Kidney (tissue), 13 donors: ENCODE measurements at regions not wholly inside any gene's neighbourhood (a gene's known extent, or its start where the extent isn't known, plus 50 kb on each side); places are given as distances from the start of the nearest gene placed in this dataset.

Source experiments
- DNase-seq, 5 donors: peaks; one replicate each; pipeline ENCODE4 v3.0.0-alpha.2; 2013 to 2020
- FAIRE-seq: peaks from 2 replicates; lab custom pipeline; 2012; peaks lifted over from hg19 to GRCh38; lab: Jason Lieb, UNC
- H3K27ac ChIP-seq, 2 donors: one replicate each; pipeline ENCODE4 v1.7.0; 2013; ENCODE audit warnings: low read depth in 2 of 2, low read length in 2 of 2, inconsistent platforms in 1 of 2
- H3K27me3 ChIP-seq: one replicate; pipeline ENCODE4 v1.7.1; 2013; ENCODE audit warnings: low read length, inconsistent platforms; ENCODE audit not compliant: control insufficient read depth, insufficient read depth
- H3K36me3 ChIP-seq, 3 donors: one replicate each; pipeline versions ENCODE4 v1.7.0 to v1.7.1; 2013; ENCODE audit warnings: low read length in 3 of 3, control low read depth in 1 of 3, inconsistent platforms in 1 of 3; ENCODE audit not compliant: insufficient read depth in 3 of 3, control insufficient read depth in 2 of 3
- H3K4me1 ChIP-seq, 3 donors: one replicate each; pipeline versions ENCODE4 v1.7.0 to v1.7.1; 2013; ENCODE audit warnings: low read length in 3 of 3, inconsistent platforms in 1 of 3, low read depth in 1 of 3; ENCODE audit not compliant: control insufficient read depth in 2 of 3, insufficient read depth in 2 of 3
- H3K4me3 ChIP-seq, 3 donors: one replicate each; pipeline versions ENCODE4 v1.7.0 to v1.8.1; 2013; ENCODE audit warnings: low read length in 3 of 3, control low read depth in 1 of 3, inconsistent platforms in 1 of 3
- H3K9ac ChIP-seq, 3 donors: one replicate each; pipeline versions ENCODE4 v1.7.0 to v1.7.1; 2013; ENCODE audit warnings: low read length in 3 of 3, control low read depth in 1 of 3, inconsistent platforms in 1 of 3
- H3K9me3 ChIP-seq, 3 donors: one replicate each; pipeline versions ENCODE4 v1.7.0 to v1.7.1; 2013; ENCODE audit warnings: low read length in 3 of 3, control low read depth in 1 of 3, inconsistent platforms in 1 of 3; ENCODE audit not compliant: control insufficient read depth in 2 of 3, insufficient read depth in 1 of 3
- CTCF ChIP-seq: IDR thresholded peaks from 3 replicates; pipeline ENCODE4 v1.5.1; 2012; ENCODE audit warnings: mild to moderate bottlenecking, moderate library complexity, borderline replicate concordance; ENCODE audit not compliant: insufficient read depth; ENCODE audit errors: extremely low read depth
- intact Hi-C: fragments of 100-400 bp; cut with DNase I; formaldehyde crosslinking; loops from one replicate; pipeline ENCODE4 v1.11.1; 2022
- donor health status: control.
- donor health status: control.
- donor health status: control.
- donor health status: control.
- donor health status: control.
- donor health status: DM: yes; HTN: yes; CAD: no.
- donor health status: Normal renal cell carcinoma (clear cell type).

GRCh38 chr14:55898938-55899337, 219.3 kb upstream of the PELI2 start:
- TF ChIP-seq CTCF, result no peak
- H3K4me3 ChIP-seq, result no peak overlapping the region
- no peak overlapping the region for H3K9ac ChIP-seq
- intact Hi-C loops, result no loop called here
- no peaks in the 10 kb centered on the region for H3K9me3 ChIP-seq
- no peak for FAIRE-seq
- H3K27me3 ChIP-seq, result no peaks in the 10 kb centered on the region
- DNase-seq, result no peak
- no peaks in the 10 kb centered on the region for H3K36me3 ChIP-seq
- H3K27ac ChIP-seq, result no peak overlapping the region
- H3K4me1 ChIP-seq, result no peaks in the 10 kb centered on the region

- H3K27me3 ChIP-seq, result no peaks in the 10 kb centered on the region
- no peaks in the 10 kb centered on the region for H3K9me3 ChIP-seq
- TF ChIP-seq CTCF, result no peak
- no peak for DNase-seq
- H3K36me3 ChIP-seq, result no peaks in the 10 kb centered on the region
- intact Hi-C loops, result no loop called here
- no peak overlapping the region for H3K4me3 ChIP-seq
- no peak overlapping the region for H3K9ac ChIP-seq
- FAIRE-seq, result no peak
- H3K4me1 ChIP-seq, result no peaks in the 10 kb centered on the region
- no peak overlapping the region for H3K27ac ChIP-seq
These were observed 218.7 kb upstream of the PELI2 start for GRCh38 chr14:55899531-55899930.

DNA sequence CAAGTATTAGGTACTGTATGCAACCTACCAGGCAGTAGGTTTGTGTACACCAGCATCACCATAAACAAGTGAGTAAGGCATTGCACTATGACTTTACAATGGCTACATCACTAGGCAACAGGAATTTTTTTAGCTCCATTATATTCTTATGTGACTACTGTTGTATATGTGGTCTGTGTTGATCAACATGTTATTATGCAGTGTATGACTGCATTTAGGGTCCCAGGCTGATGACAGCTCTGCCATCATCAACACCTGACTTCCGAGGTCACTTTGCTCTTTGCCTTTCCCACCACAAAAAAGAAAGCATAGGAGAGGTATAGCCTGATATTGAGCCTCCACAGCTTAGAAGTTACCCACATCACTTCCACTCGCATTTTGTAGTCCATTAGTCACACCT, 217.5 kb upstream of the PELI2 start:
- Histone ChIP-seq H3K4me1 (no peaks in the 10 kb centered on the region), H3K9ac (no peak overlapping the region), H3K4me3 (no peak overlapping the region), H3K27me3 (no peaks in the 10 kb centered on the region), H3K36me3 (no peaks in the 10 kb centered on the region), H3K9me3 (no peaks in the 10 kb centered on the region), H3K27ac (no peak overlapping the region)
- FAIRE-seq, result no peak
- no peak for DNase-seq
- intact Hi-C loops, result no loop called here
- TF ChIP-seq CTCF, result no peak

DNA sequence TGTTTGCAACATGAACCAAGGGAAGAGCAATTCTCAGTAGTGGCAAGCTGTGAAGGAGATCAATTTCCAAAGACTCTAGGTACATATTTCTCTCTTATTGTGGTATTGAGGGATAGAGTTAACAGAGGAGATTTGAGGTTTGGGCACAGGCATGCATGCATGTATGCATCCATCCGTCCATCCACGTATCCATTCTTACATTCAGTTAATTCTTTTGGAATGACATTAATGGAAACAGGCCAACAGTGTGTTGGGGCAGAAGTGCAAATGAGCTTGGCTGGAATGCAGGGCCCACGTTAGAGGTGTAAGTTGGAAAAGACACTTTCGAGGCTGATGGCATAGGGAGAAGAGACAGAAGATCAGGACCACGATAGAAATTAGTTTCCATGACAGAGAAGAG, 216.9 kb upstream of the PELI2 start:
- intact Hi-C loops, result no loop called here
- no peak for FAIRE-seq
- TF ChIP-seq CTCF, result no peak

More for the DNA sequence above, 216.9 kb upstream of the PELI2 start:
- H3K27me3 ChIP-seq, result no peaks in the 10 kb centered on the region
- DNase-seq, result no peak
- no peak overlapping the region for H3K9ac ChIP-seq
- H3K36me3 ChIP-seq, result no peaks in the 10 kb centered on the region
- no peak overlapping the region for H3K27ac ChIP-seq
- H3K4me3 ChIP-seq, result no peak overlapping the region
- H3K4me1 ChIP-seq, result no peaks in the 10 kb centered on the region
- H3K9me3 ChIP-seq, result no peaks in the 10 kb centered on the region
